ENCODE measurements at regions not wholly inside any gene's neighbourhood (a gene's known extent, or its start where the extent isn't known, plus 50 kb on each side); places are given as distances from the start of the nearest gene placed in this dataset.

- DNase-seq = peak; percentile 89
These were observed 178.8 kb downstream of the IBTK start for GRCh38 chr6:82068721-82069120.

- DNase-seq = no peak
These were observed 180.5 kb downstream of the IBTK start for GRCh38 chr6:82066991-82067411.

- DNase-seq = no peak
These were observed 181.3 kb downstream of the IBTK start for GRCh38 chr6:82066196-82066595.

- DNase-seq = no peak
These were observed 184.0 kb downstream of the IBTK start for GRCh38 chr6:82063574-82063973.

- no peak for DNase-seq
These were observed 185.3 kb downstream of the IBTK start for GRCh38 chr6:82062219-82062618.

- DNase-seq = no peak
These were observed 189.5 kb downstream of the IBTK start for GRCh38 chr6:82057846-82058554.

DNA sequence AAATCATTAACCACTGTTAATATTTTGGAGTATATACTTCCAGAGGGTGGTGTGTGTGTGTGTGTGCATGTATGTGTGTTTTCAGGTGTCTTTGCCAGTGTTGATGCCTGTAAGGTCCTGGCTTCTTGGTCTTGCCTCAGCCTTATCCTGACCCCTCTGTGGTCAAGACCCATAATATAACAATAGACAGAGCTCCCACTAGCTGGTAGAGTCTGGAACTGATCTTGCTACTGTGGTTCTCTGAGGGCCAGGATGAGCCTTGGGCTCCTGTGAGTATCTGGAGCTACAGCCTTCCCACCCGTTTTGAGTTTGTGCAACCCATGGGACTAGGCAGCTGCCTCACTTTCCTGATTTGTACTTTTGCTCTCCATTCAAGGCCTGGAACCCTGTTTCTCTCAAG is 191.0 kb downstream of the IBTK start:
- no peak for DNase-seq

GRCh38 chr6:82045965-82046756 is 201.4 kb downstream of the IBTK start:
- DNase-seq = no peak

GRCh38 chr6:82040405-82041221 is 206.9 kb downstream of the IBTK start:
- no peak for DNase-seq

- no peak for DNase-seq
These were observed 208.9 kb downstream of the IBTK start for GRCh38 chr6:82038631-82039030.

DNA sequence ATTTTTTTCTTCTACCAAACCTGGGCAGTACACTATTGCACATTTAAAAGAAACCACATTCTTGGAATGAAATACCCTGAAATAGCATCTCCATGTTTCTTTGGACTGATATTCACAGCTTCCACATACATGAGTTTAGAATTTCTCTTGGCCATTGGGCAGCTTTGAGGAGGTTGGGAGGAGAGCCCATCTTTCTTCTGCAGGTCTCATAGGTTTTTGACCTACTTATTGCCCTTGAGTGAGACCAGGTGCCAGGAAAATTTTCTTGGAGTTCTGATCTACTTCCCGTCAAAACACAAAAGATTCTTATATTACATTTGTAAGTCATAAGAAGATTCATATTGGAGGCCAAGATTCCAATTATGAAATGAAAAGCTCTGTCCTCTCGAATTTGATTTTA is 212.0 kb downstream of the IBTK start:
- no peak for DNase-seq

GRCh38 chr6:82033631-82034211 is 213.8 kb downstream of the IBTK start:
- no peak for DNase-seq

- DNase-seq = no peak
These were observed 215.1 kb downstream of the IBTK start for GRCh38 chr6:82032444-82032843.

DNA sequence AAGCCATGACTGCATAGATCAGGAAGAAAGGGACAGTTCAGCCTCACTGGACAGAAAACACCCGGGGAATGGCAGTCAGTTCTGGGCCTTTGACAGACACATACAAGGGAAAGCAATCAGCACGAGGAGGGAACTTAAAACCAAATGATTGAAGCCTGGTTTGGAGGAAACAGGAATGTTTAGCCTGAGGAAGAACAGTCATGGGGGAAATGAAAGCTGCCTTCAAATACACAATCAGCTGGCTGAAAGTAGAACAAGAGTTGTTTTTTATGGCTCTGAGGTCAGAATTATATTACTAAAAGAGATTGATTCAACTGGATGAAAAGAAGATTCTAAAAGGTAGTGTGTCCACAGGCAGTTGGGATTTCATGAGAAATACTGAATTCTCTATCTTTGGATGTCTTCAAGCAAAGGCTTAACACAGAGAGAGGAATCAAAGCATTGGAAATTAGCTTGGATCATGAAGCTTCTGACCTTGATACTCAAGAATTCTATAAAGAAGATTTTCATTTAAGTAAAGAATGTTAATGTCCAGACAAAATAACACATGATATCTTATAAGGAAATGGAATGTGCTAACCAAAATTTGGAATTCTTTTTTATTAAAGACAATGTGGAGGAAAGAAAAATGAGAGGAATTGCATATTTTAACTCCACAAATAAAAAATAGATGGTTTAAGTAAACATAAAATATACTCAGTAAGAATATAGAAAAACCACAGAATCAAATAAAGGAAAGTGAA is 216.6 kb downstream of the IBTK start:
- no peak for DNase-seq

DNA sequence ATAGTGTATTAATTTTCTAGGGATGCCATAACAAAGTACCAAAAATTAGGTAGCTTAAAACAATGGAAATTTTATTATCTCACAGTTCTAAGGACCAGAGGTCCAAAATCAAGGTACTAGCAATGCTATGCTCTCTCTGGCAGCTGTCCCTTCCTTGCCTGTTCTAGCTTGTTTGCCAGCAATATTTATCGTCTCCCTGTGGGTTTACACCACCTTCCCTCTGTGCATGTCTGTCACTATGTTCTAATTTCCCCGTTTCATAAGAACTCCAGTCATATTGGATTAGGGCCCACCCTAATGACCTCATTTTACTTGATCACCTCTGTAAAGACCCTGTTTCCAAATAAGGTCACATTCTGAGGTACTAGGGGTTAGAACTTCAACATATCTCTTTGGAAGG is 217.2 kb downstream of the IBTK start:
- DNase-seq = no peak

DNA sequence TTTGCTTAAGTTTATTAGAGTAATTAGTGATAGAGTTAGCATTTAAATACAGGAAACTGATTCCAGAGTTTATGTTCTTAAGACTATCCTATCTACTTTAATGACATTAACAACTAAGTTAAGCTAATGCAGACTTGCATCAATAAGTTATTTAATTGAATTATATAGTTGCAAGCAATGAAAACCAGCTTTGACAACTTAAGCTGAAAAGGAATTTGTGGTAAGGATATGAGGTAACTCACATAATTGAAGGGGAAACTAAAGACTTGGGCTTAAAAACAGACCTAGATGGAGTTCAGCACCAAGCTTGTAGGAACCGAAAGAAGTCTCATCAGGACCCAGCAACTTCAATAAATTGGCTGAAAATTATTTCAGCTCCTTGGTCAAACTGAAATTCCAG is 222.3 kb downstream of the IBTK start:
- DNase-seq = no peak

- no peak for DNase-seq
These were observed 224.9 kb downstream of the IBTK start for GRCh38 chr6:82022614-82023129.

GRCh38 chr6:82017773-82018172 is 229.8 kb downstream of the IBTK start:
- DNase-seq = no peak

DNA sequence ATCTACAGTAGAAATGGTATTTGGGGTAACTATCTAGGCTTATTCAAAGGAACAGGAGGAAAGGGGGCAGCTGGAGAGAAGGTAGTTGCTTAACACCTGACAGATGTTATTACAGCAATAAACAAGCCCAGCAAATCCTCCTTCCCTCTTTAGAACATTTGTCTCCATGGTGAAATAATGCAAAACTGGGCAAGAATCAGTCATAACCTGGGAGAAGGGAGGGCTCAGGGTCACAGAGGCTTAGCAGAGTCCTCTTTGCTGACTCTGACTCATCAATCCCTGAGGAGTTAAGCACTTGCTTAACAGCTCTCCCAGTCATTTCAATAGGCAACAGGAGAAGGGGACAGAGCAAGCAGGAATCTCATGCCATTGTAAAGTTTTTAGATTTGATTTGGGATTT is 230.3 kb downstream of the IBTK start:
- peak; percentile 87 for DNase-seq

DNA sequence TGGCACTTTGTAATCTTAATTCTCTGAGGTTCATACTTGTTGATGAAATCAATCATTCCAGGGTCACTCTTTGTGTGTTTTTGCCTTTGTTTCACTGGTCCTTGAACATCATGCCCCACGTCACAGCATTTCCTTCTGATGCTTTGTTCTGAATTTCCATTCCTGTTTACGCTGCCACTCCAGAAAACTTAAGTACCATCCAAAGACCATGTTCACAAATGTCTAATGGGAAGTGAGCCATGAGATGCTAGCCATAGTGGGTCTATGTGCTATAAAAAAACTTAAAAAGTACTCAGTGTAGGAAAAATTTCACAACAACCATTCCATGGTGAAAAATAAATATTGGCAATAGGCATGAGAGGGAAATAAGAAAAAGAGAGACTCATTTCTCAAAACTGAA is 232.0 kb downstream of the IBTK start:
- DNase-seq = no peak

DNA sequence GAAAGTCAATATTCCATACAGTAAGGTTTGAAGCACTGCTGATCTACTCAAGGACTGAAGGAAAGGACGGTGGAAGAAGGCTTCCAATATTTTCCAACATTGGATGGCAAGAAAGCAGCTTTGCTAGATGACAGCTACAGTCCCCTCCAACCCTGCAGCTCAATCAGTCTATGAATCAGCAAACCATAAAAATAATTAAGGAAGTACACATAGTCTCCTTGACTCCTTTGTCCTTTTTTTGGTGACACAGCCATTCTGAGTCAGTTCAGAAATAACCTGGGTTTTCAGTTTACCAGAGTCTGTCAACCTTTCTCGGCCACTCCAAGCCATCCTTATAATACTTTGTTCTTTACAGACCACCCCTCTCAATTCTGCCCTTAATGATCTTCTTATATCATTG is 232.5 kb downstream of the IBTK start:
- no peak for DNase-seq

All from NCI-H524 treated with DMSO at 0.1 percent for 48 hours (cell line).